ENCODE measurements at regions not wholly inside any gene's neighbourhood (a gene's known extent, or its start where the extent isn't known, plus 50 kb on each side); places are given as distances from the start of the nearest gene placed in this dataset.

DNA sequence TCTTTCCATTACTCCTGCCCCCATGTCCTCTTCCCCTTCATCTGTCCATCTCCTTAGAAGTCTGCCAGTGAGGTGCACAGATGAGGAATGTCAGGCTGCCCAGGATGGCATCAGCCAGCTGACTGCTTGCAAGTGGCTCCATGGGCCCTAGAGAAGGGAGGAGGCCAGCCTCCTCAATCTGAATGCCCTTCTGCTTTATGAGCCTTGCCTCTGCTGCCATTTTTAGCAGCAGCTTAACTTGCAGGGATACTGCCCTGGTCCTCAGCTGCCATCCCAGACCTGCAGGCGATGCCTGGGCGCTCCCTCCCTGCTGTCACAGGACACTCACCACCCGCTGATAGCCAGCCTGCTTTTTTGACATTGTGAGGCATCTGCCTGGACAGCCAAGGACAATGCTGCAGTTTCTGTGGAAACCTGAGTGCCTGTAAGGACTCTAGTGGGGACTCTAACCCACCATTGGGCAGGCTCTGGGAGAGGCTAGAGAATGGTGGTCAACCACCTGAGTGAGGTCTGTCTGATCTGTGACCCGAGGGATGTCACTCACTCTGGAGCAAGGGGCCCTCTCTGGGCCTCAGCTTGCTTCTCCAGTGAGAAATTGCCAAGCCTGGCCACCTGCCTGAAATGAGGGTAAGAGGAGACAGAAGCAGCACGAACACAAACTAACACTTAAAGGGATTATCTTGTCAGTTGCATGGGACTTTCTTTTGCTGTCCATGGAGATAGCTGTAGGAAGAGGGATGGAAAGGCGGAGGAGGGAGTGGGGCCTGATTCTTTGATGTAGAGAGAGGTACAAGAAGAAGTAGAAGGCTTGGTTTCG lies 185.0 kb downstream of the MIS18A start:
- DNase-seq (ENCODE audit: low read depth), result no peak
- no peak overlapping the region for H3K4me3 ChIP-seq (ENCODE audit: low read depth, low read length)
- TF ChIP-seq CTCF (IDR thresholded peaks at IDR 0.05; ENCODE audit: control insufficient read depth, extremely low read depth, insufficient read depth), result no peak

DNA sequence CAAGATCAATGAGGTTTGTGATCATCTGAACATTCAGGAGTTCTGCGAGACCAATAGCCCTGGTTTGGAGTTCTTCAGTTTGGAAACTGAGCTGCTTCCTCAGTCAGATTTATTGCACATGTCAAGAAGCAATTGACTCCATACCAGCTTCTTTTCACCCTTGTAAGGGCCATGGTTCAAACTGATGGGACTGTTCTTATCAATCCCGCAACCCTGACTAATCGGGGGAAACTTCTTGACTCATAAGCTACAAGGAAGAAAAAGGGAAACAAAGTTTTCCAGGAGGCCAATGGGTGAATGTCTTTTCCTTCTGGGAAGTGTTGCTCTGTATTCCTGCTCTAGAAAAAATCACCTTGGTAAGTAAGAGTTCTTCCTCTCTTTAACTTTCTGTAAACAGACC lies 187.9 kb downstream of the MIS18A start:
- TF ChIP-seq CTCF (IDR thresholded peaks at IDR 0.05; ENCODE audit: control insufficient read depth, extremely low read depth, insufficient read depth), result no peak
- DNase-seq (ENCODE audit: low read depth), result no peak
- H3K4me3 ChIP-seq (ENCODE audit: low read depth, low read length), result no peak overlapping the region

DNA sequence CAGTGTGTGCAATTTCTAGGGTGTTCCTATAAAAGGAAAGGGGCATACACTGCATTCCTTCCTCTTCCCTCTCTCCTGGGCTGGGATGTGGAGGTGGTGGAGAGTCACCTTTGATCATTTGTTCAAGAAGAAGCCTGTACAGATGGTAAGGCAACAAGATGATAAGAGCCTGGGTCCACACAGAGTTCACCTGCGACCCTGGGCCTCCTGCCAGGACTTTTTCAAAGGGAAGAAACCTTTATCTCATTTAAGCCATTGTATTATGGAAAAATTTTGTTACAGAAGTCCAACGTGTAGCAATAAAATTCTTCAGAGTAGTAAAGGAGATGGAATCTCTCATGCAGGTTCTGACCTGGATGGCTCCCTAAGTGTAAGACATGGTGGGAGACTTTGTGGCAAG lies 189.1 kb downstream of the MIS18A start:
- no peak for DNase-seq (ENCODE audit: low read depth)
- no peak overlapping the region for H3K4me3 ChIP-seq (ENCODE audit: low read depth, low read length)
- no peak for TF ChIP-seq CTCF (IDR thresholded peaks at IDR 0.05; ENCODE audit: control insufficient read depth, extremely low read depth, insufficient read depth)

- no peak for TF ChIP-seq CTCF (IDR thresholded peaks at IDR 0.05; ENCODE audit: control insufficient read depth, extremely low read depth, insufficient read depth)
- DNase-seq (ENCODE audit: low read depth), result no peak
- no peak overlapping the region for H3K4me3 ChIP-seq (ENCODE audit: low read depth, low read length)
Observed at GRCh38 chr21:32088471-32088870, 190.4 kb downstream of the MIS18A start.

GRCh38 chr21:32087447-32087846 lies 191.4 kb downstream of the MIS18A start:
- TF ChIP-seq CTCF (IDR thresholded peaks at IDR 0.05; ENCODE audit: control insufficient read depth, extremely low read depth, insufficient read depth), result no peak
- no peak overlapping the region for H3K4me3 ChIP-seq (ENCODE audit: low read depth, low read length)
- no peak for DNase-seq (ENCODE audit: low read depth)

GRCh38 chr21:32083197-32083596 lies 195.7 kb downstream of the MIS18A start:
- no peak for DNase-seq (ENCODE audit: low read depth)
- TF ChIP-seq CTCF (IDR thresholded peaks at IDR 0.05; ENCODE audit: control insufficient read depth, extremely low read depth, insufficient read depth), result no peak
- H3K4me3 ChIP-seq (ENCODE audit: low read depth, low read length), result no peak overlapping the region

DNA sequence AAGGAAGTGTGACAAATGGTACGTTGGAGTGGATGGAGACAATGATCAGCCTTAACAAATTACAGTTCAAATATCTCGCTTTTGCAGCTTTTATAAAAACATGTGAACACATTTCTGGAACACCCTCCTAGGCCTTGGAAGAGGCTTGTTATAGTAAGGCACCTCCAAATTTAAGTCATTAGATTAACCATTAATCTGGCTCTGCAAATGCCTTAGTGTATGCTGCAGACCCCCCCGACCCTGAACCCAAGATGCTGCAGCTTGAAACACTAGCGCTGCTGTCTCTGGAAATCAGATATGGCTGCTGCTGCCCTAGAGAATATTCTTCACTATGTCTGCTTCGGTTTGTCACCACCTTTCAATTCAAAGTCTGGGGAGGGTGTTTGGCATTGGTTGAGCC lies 196.4 kb downstream of the MIS18A start:
- no peak for TF ChIP-seq CTCF (IDR thresholded peaks at IDR 0.05; ENCODE audit: control insufficient read depth, extremely low read depth, insufficient read depth)
- H3K4me3 ChIP-seq (ENCODE audit: low read depth, low read length), result no peak overlapping the region
- no peak for DNase-seq (ENCODE audit: low read depth)
